WTC11 (cell line): ENCODE measurements at regions not wholly inside any gene's neighbourhood (a gene's known extent, or its start where the extent isn't known, plus 50 kb on each side); places are given as distances from the start of the nearest gene placed in this dataset.

Experiments
- ATAC-seq: fragments of 200-7000 bp; cut with Tn5 transposase; 2 replicates; pipeline ENCODE4 v1.10.0; 2021; ENCODE audit warnings: mild to moderate bottlenecking, moderate library complexity
- CTCF ChIA-PET: fragments of 300-600 bp; sonication (Branson Sonifier 250); formaldehyde crosslinking; loops from one replicate; lab custom pipeline; 2021; ENCODE audit warnings: antibody characterized with exemption; lab: Charles Lee
- POLR2A ChIA-PET: fragments of 350-600 bp; sonication (Branson Sonifier 250); formaldehyde crosslinking; loops from one replicate; lab custom pipeline; 2021; ENCODE audit warnings: antibody characterized with exemption; lab: Charles Lee
- DNase-seq: peaks from one replicate; pipeline ENCODE4 v3.0.0; 2021; ENCODE audit warnings: low spot score
- H3K27ac Mint-ChIP-seq: 2 replicates; pipeline ENCODE4 v1.8.0; 2021; ENCODE audit warnings: mixed read lengths
- H3K27me3 Mint-ChIP-seq: 2 replicates; pipeline ENCODE4 v1.8.0; 2021; ENCODE audit warnings: low read depth, mild to moderate bottlenecking, moderate library complexity, mixed read lengths
- H3K36me3 Mint-ChIP-seq: 2 replicates; pipeline ENCODE4 v1.8.0; 2021; ENCODE audit warnings: mixed read lengths
- H3K4me1 Mint-ChIP-seq: 2 replicates; pipeline ENCODE4 v1.8.0; 2022; ENCODE audit warnings: mixed read lengths
- H3K4me3 Mint-ChIP-seq: 2 replicates; pipeline ENCODE4 v1.8.0; 2021; ENCODE audit warnings: mild to moderate bottlenecking, moderate library complexity, mixed read lengths
- H3K9me3 Mint-ChIP-seq: 2 replicates; pipeline ENCODE4 v1.8.0; 2021; ENCODE audit warnings: mixed read lengths
- ATF1 ChIP-seq: sonication (generic); formaldehyde crosslinking; IDR thresholded peaks from 2 replicates; pipeline ENCODE4 v1.8.1; 2023; ENCODE audit warnings: mild to moderate bottlenecking, moderate library complexity, missing genetic modification reagents
- FOXK1 ChIP-seq: sonication (generic); formaldehyde crosslinking; IDR thresholded peaks from 2 replicates; pipeline ENCODE4 v1.8.0; 2022; ENCODE audit warnings: mild to moderate bottlenecking, moderate library complexity, missing genetic modification reagents
- FOXP4 ChIP-seq: sonication (generic); formaldehyde crosslinking; IDR thresholded peaks from 2 replicates; pipeline ENCODE4 v1.8.0; 2022; ENCODE audit warnings: mild to moderate bottlenecking, missing genetic modification reagents
- GRHL2 ChIP-seq: fragments of 250-450 bp; sonication (Bioruptor Pico); IDR thresholded peaks from 2 replicates; pipeline ENCODE4 v1.8.0; 2022; ENCODE audit warnings: mild to moderate bottlenecking, moderate library complexity; ENCODE audit not compliant: insufficient replicate concordance, severe bottlenecking
- HMGA2 ChIP-seq: fragments of 250-450 bp; sonication (Bioruptor Pico); IDR thresholded peaks from 2 replicates; pipeline ENCODE4 v1.4.0; 2021; ENCODE audit warnings: mild to moderate bottlenecking, moderate library complexity
- IRF1 ChIP-seq: sonication (generic); formaldehyde crosslinking; IDR thresholded peaks from 2 replicates; pipeline ENCODE4 v1.8.0; 2023; ENCODE audit warnings: missing genetic modification reagents
- JUN ChIP-seq: sonication (generic); formaldehyde crosslinking; IDR thresholded peaks from 2 replicates; pipeline ENCODE4 v1.8.0; 2023; ENCODE audit warnings: mild to moderate bottlenecking, missing genetic modification reagents
- MAX ChIP-seq: sonication (generic); formaldehyde crosslinking; IDR thresholded peaks from 2 replicates; pipeline ENCODE4 v1.8.0; 2022; ENCODE audit warnings: mild to moderate bottlenecking, missing genetic modification reagents
- MLX ChIP-seq: sonication (generic); formaldehyde crosslinking; IDR thresholded peaks from 2 replicates; pipeline ENCODE4 v1.8.1; 2023; ENCODE audit warnings: mild to moderate bottlenecking, missing genetic modification reagents, moderate library complexity
- NFATC4 ChIP-seq: fragments of 250-450 bp; sonication (Bioruptor Pico); IDR thresholded peaks from 2 replicates; pipeline ENCODE4 v1.9.0; 2021; ENCODE audit warnings: mild to moderate bottlenecking
- NR1H2 ChIP-seq: sonication (generic); formaldehyde crosslinking; IDR thresholded peaks from 2 replicates; pipeline ENCODE4 v1.9.0; 2021; ENCODE audit warnings: mild to moderate bottlenecking, moderate library complexity, missing genetic modification reagents
- SOX15 ChIP-seq: fragments of 250-450 bp; sonication (Bioruptor Pico); IDR thresholded peaks from 2 replicates; pipeline ENCODE4 v1.9.0; 2021; ENCODE audit warnings: mild to moderate bottlenecking
- TEAD1 ChIP-seq: sonication (generic); formaldehyde crosslinking; IDR thresholded peaks from 2 replicates; pipeline ENCODE4 v1.8.0; 2022; ENCODE audit warnings: mild to moderate bottlenecking, missing genetic modification reagents
- TP53 ChIP-seq: sonication (generic); formaldehyde crosslinking; IDR thresholded peaks from 2 replicates; pipeline ENCODE4 v1.8.1; 2023; ENCODE audit warnings: mild to moderate bottlenecking, missing genetic modification reagents
- USF2 ChIP-seq: sonication (generic); formaldehyde crosslinking; IDR thresholded peaks from 2 replicates; pipeline ENCODE4 v1.8.1; 2023; ENCODE audit warnings: mild to moderate bottlenecking, missing genetic modification reagents, moderate library complexity
- ZNF138 ChIP-seq: sonication (generic); formaldehyde crosslinking; conservative IDR thresholded peaks from 2 replicates; pipeline ENCODE4 v1.8.1; 2022; ENCODE audit warnings: mild to moderate bottlenecking, moderate library complexity, missing genetic modification reagents
- ZNF219 ChIP-seq: sonication (generic); formaldehyde crosslinking; IDR thresholded peaks from 2 replicates; pipeline ENCODE4 v1.8.0; 2023; ENCODE audit warnings: missing genetic modification reagents, mild to moderate bottlenecking, borderline replicate concordance
- ZNF317 ChIP-seq: sonication (generic); formaldehyde crosslinking; IDR thresholded peaks from 2 replicates; pipeline ENCODE4 v1.8.1; 2023; ENCODE audit warnings: low read depth, mild to moderate bottlenecking, moderate library complexity, missing genetic modification reagents, borderline replicate concordance
- TF ChIP-seq, protein P1 (sequence below): sonication (generic); formaldehyde crosslinking; conservative IDR thresholded peaks from 2 replicates; pipeline ENCODE4 v1.8.1; 2022; ENCODE audit warnings: mild to moderate bottlenecking, missing genetic modification reagents
- TF ChIP-seq, protein P2 (sequence below): sonication (generic); formaldehyde crosslinking; IDR thresholded peaks from 2 replicates; pipeline ENCODE4 v1.8.1; 2023; ENCODE audit warnings: mild to moderate bottlenecking, missing genetic modification reagents, borderline replicate concordance
- TF ChIP-seq, protein P3 (sequence below): fragments of 250-450 bp; sonication (Bioruptor Pico); IDR thresholded peaks from 2 replicates; pipeline ENCODE4 v1.8.0; 2021; ENCODE audit warnings: mild to moderate bottlenecking
- TF ChIP-seq, protein P4 (sequence below): fragments of 200-600 bp; IDR thresholded peaks from 2 replicates; pipeline ENCODE4 v1.8.0; 2022; ENCODE audit warnings: antibody characterized with exemption

DNA sequence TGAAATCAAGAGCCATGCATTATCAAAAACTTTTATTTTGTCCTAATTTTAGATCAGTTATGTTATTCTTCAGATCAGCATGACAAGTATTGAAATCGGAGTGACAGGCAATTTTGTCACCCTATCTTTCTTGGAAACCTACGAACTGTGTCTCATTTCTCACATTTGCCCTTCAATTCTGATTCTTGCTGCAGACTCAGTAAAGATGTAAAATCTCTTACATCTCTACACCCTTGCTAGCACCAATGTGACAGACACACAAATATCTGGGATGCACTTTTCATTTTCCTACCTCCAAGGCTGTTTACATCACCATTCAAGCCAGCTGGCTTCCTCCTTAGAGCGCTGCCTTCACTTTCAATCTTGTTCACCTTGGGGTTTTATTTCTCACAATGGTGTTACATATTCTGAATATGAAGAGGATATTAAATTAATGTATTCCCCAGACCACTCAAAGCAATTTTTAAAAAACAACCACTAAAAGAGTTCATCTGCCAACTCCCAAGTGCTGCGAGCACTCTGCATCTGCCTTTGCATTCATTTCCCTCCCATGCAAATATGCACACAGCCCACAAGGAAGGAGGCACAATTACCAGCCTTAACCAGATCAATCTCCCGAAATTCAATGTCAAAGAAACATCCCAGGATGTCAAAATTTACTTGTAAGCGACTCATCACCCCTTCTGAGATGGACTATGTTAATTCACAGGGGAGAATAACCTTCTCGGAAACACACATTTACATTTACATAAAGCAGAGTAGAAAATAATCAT lies 164.3 kb downstream of the ENC1 start:
- CTCF ChIA-PET: no interaction called here
- POLR2A ChIA-PET: no interaction called here
- Mint-ChIP-seq H3K4me1 (peaks cover 40% of the 10 kb centered on the region), H3K4me3 (no peak overlapping the region), H3K27me3 (no peaks in the 10 kb centered on the region), H3K9me3 (no peaks in the 10 kb centered on the region), H3K36me3 (no peaks in the 10 kb centered on the region), H3K27ac (peak overlapping the region; percentile 32; the same call in 1 of the 2 replicates)
- ATAC-seq (no peak), DNase-seq (no peak)
- TF ChIP-seq MAX (CRISPR knock-in tag): no peak
- no peak for TF ChIP-seq IRF1 (CRISPR knock-in tag)
- TF ChIP-seq ATF1: no peak
- TF ChIP-seq ZNF317: no peak
- TF ChIP-seq JUN: no peak
- TF ChIP-seq, protein P1, sequence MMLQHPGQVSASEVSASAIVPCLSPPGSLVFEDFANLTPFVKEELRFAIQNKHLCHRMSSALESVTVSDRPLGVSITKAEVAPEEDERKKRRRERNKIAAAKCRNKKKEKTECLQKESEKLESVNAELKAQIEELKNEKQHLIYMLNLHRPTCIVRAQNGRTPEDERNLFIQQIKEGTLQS: no peak
- TF ChIP-seq GRHL2: no peak
- TF ChIP-seq, protein P2, sequence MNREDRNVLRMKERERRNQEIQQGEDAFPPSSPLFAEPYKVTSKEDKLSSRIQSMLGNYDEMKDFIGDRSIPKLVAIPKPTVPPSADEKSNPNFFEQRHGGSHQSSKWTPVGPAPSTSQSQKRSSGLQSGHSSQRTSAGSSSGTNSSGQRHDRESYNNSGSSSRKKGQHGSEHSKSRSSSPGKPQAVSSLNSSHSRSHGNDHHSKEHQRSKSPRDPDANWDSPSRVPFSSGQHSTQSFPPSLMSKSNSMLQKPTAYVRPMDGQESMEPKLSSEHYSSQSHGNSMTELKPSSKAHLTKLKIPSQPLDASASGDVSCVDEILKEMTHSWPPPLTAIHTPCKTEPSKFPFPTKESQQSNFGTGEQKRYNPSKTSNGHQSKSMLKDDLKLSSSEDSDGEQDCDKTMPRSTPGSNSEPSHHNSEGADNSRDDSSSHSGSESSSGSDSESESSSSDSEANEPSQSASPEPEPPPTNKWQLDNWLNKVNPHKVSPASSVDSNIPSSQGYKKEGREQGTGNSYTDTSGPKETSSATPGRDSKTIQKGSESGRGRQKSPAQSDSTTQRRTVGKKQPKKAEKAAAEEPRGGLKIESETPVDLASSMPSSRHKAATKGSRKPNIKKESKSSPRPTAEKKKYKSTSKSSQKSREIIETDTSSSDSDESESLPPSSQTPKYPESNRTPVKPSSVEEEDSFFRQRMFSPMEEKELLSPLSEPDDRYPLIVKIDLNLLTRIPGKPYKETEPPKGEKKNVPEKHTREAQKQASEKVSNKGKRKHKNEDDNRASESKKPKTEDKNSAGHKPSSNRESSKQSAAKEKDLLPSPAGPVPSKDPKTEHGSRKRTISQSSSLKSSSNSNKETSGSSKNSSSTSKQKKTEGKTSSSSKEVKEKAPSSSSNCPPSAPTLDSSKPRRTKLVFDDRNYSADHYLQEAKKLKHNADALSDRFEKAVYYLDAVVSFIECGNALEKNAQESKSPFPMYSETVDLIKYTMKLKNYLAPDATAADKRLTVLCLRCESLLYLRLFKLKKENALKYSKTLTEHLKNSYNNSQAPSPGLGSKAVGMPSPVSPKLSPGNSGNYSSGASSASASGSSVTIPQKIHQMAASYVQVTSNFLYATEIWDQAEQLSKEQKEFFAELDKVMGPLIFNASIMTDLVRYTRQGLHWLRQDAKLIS (CRISPR knock-in tag): no peak
- TF ChIP-seq, protein P3, sequence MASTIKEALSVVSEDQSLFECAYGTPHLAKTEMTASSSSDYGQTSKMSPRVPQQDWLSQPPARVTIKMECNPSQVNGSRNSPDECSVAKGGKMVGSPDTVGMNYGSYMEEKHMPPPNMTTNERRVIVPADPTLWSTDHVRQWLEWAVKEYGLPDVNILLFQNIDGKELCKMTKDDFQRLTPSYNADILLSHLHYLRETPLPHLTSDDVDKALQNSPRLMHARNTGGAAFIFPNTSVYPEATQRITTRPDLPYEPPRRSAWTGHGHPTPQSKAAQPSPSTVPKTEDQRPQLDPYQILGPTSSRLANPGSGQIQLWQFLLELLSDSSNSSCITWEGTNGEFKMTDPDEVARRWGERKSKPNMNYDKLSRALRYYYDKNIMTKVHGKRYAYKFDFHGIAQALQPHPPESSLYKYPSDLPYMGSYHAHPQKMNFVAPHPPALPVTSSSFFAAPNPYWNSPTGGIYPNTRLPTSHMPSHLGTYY (CRISPR knock-in tag): no peak
- TF ChIP-seq TEAD1 (CRISPR knock-in tag): no peak
- TF ChIP-seq USF2: no peak
- TF ChIP-seq ZNF219 (CRISPR knock-in tag): no peak
- TF ChIP-seq HMGA2 (CRISPR knock-in tag): no peak

GRCh38 chr5:74471875-74472274 lies 168.7 kb downstream of the ENC1 start:
- Mint-ChIP-seq H3K27ac (no peak overlapping the region), H3K4me1 (peaks cover 28% of the 10 kb centered on the region), H3K4me3 (no peak overlapping the region), H3K36me3 (no peaks in the 10 kb centered on the region), H3K9me3 (peaks cover 5% of the 10 kb centered on the region), H3K27me3 (no peaks in the 10 kb centered on the region)
- POLR2A ChIA-PET: no interaction called here
- no peak for ATAC-seq
- CTCF ChIA-PET: no interaction called here
- no peak for DNase-seq
- TF ChIP-seq TP53 (CRISPR knock-in tag) (no peak), SOX15 (CRISPR knock-in tag) (no peak), FOXP4 (CRISPR knock-in tag) (no peak), NR1H2 (CRISPR knock-in tag) (no peak), ZNF138 (CRISPR knock-in tag) (no peak), NFATC4 (no peak), FOXK1 (no peak), MAX (CRISPR knock-in tag) (no peak), MLX (CRISPR knock-in tag) (no peak)
- TF ChIP-seq, protein P4, sequence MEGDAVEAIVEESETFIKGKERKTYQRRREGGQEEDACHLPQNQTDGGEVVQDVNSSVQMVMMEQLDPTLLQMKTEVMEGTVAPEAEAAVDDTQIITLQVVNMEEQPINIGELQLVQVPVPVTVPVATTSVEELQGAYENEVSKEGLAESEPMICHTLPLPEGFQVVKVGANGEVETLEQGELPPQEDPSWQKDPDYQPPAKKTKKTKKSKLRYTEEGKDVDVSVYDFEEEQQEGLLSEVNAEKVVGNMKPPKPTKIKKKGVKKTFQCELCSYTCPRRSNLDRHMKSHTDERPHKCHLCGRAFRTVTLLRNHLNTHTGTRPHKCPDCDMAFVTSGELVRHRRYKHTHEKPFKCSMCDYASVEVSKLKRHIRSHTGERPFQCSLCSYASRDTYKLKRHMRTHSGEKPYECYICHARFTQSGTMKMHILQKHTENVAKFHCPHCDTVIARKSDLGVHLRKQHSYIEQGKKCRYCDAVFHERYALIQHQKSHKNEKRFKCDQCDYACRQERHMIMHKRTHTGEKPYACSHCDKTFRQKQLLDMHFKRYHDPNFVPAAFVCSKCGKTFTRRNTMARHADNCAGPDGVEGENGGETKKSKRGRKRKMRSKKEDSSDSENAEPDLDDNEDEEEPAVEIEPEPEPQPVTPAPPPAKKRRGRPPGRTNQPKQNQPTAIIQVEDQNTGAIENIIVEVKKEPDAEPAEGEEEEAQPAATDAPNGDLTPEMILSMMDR: no peak
